OCI-LY3 (cell line): ENCODE measurements at regions not wholly inside any gene's neighbourhood (a gene's known extent, or its start where the extent isn't known, plus 50 kb on each side); places are given as distances from the start of the nearest gene placed in this dataset.

Experiments used
- H2AFZ ChIP-seq: fragments of 200-600, 300-600 bp; shearing (Covaris generic); 2 replicates; pipeline ENCODE4 v1.6.0; 2014; ENCODE audit warnings: antibody characterized with exemption, low read depth, low read length
- H3K27ac ChIP-seq: fragments of 200-600, 300-600 bp; sonication (generic); 2 replicates; pipeline ENCODE4 v1.5.1; 2014; ENCODE audit warnings: mild to moderate bottlenecking, low read length, moderate library complexity, mixed read lengths
- H3K27me3 ChIP-seq: fragments of 200-600, 300-600 bp; sonication (generic); 2 replicates; pipeline ENCODE4 v1.6.1; 2014; ENCODE audit warnings: low read depth, low read length, mixed read lengths
- H3K36me3 ChIP-seq: fragments of 200-600, 300-600 bp; sonication (generic); replicated peaks from 2 replicates; pipeline ENCODE3; 2014; ENCODE audit warnings: low read depth, low read length, mixed read lengths
- H3K4me1 ChIP-seq: fragments of 300-600, 200-600 bp; sonication (generic); 2 replicates; pipeline ENCODE4 v1.6.1; 2014; ENCODE audit warnings: low read length, mixed read lengths
- H3K4me2 ChIP-seq: fragments of 200-600, 300-600 bp; sonication (generic); 2 replicates; pipeline ENCODE4 v1.6.1; 2014; ENCODE audit warnings: low read length, mixed read lengths
- H3K4me3 ChIP-seq: fragments of 300-600, 200-600 bp; sonication (generic); 2 replicates; pipeline ENCODE4 v1.5.1; 2014; ENCODE audit warnings: antibody characterized with exemption, mild to moderate bottlenecking, low read length, moderate library complexity
- H3K79me2 ChIP-seq: fragments of 300-600, 200-600 bp; shearing (Covaris generic); 2 replicates; pipeline ENCODE4 v1.6.1; 2014; ENCODE audit warnings: mild to moderate bottlenecking, low read length, mixed read lengths
- H3K9ac ChIP-seq: fragments of 300-600, 200-600 bp; shearing (Covaris generic); 2 replicates; pipeline ENCODE4 v1.6.0; 2014; ENCODE audit warnings: mild to moderate bottlenecking, low read length, moderate library complexity
- H3K9me3 ChIP-seq: fragments of 200-600, 300-600 bp; shearing (Covaris generic); 2 replicates; pipeline ENCODE4 v1.6.1; 2014; ENCODE audit warnings: low read length, mixed read lengths; ENCODE audit not compliant: insufficient read depth
- H4K20me1 ChIP-seq: fragments of 200-600, 300-600 bp; sonication (generic); 2 replicates; pipeline ENCODE4 v1.6.1; 2016; ENCODE audit warnings: low read length, mixed read lengths; ENCODE audit not compliant: insufficient read depth
- CTCF ChIP-seq: fragments of 200-600, 300-600 bp; sonication (generic); IDR thresholded peaks from 2 replicates; pipeline ENCODE4 v1.5.1; 2014; ENCODE audit warnings: antibody characterized with exemption, low read length, low read depth
- EZH2phosphoT487 ChIP-seq: fragments of 200-600 bp; shearing (Covaris generic); IDR thresholded peaks from 2 replicates; pipeline ENCODE4 v1.6.1; 2018; ENCODE audit warnings: antibody characterized with exemption, mixed run types, low read depth

- Histone ChIP-seq H2AFZ (no peak overlapping the region), H3K36me3 (no peaks in the 10 kb centered on the region), H3K79me2 (no peaks in the 10 kb centered on the region), H3K4me2 (no peak overlapping the region), H3K9ac (no peak overlapping the region), H3K27me3 (no peaks in the 10 kb centered on the region), H3K4me3 (no peak overlapping the region), H3K9me3 (0 out of 2 replicates have a peak, but pooled peaks cover 5% of the 10 kb centered on the region), H4K20me1 (no peaks in the 10 kb centered on the region), H3K27ac (no peak overlapping the region), H3K4me1 (no peaks in the 10 kb centered on the region)
- no peak for TF ChIP-seq CTCF
- TF ChIP-seq EZH2phosphoT487 = no peak
These were observed 129.9 kb upstream of the FBXO33 start for GRCh38 chr14:39562175-39562574.

- Histone ChIP-seq H3K9me3 (0 out of 2 replicates have a peak, but pooled peaks cover 5% of the 10 kb centered on the region), H3K4me1 (no peaks in the 10 kb centered on the region)
These were observed 126.3 kb upstream of the FBXO33 start for GRCh38 chr14:39558525-39558924.

GRCh38 chr14:39555749-39556148, 123.5 kb upstream of the FBXO33 start:
- no peak overlapping the region for H3K4me2 ChIP-seq
- no peaks in the 10 kb centered on the region for H4K20me1 ChIP-seq
- H3K9ac ChIP-seq = no peak overlapping the region
- no peak overlapping the region for H3K4me3 ChIP-seq
- 0 out of 2 replicates have a peak, but pooled peaks cover 5% of the 10 kb centered on the region for H3K9me3 ChIP-seq
- no peaks in the 10 kb centered on the region for H3K4me1 ChIP-seq
- no peaks in the 10 kb centered on the region for H3K27me3 ChIP-seq
- H3K27ac ChIP-seq = no peak overlapping the region
- TF ChIP-seq CTCF = no peak
- TF ChIP-seq EZH2phosphoT487 = no peak
- H3K36me3 ChIP-seq = no peaks in the 10 kb centered on the region
- no peaks in the 10 kb centered on the region for H3K79me2 ChIP-seq
- H2AFZ ChIP-seq = no peak overlapping the region

More at GRCh38 chr14:39558525-39558924, 126.3 kb upstream of the FBXO33 start:
- no peak overlapping the region for H3K4me2 ChIP-seq
- H3K9ac ChIP-seq = no peak overlapping the region
- no peaks in the 10 kb centered on the region for H3K79me2 ChIP-seq
- H2AFZ ChIP-seq = no peak overlapping the region
- no peak overlapping the region for H3K27ac ChIP-seq
- no peaks in the 10 kb centered on the region for H3K27me3 ChIP-seq
- no peak overlapping the region for H3K4me3 ChIP-seq
- TF ChIP-seq CTCF (no peak), EZH2phosphoT487 (no peak)
- H4K20me1 ChIP-seq = no peaks in the 10 kb centered on the region
- H3K36me3 ChIP-seq = no peaks in the 10 kb centered on the region

GRCh38 chr14:39554576-39554975, 122.3 kb upstream of the FBXO33 start:
- TF ChIP-seq CTCF (no peak), EZH2phosphoT487 (no peak)
- no peak overlapping the region for H3K4me3 ChIP-seq
- no peak overlapping the region for H3K27ac ChIP-seq
- H2AFZ ChIP-seq = no peak overlapping the region
- H3K9ac ChIP-seq = no peak overlapping the region
- no peaks in the 10 kb centered on the region for H4K20me1 ChIP-seq
- no peaks in the 10 kb centered on the region for H3K4me1 ChIP-seq
- no peaks in the 10 kb centered on the region for H3K36me3 ChIP-seq
- no peak overlapping the region for H3K4me2 ChIP-seq
- H3K27me3 ChIP-seq = no peaks in the 10 kb centered on the region
- no peaks in the 10 kb centered on the region for H3K79me2 ChIP-seq
- 0 out of 2 replicates have a peak, but pooled peaks cover 5% of the 10 kb centered on the region for H3K9me3 ChIP-seq
